ENCODE measurements at regions not wholly inside any gene's neighbourhood (a gene's known extent, or its start where the extent isn't known, plus 50 kb on each side); places are given as distances from the start of the nearest gene placed in this dataset.

DNA sequence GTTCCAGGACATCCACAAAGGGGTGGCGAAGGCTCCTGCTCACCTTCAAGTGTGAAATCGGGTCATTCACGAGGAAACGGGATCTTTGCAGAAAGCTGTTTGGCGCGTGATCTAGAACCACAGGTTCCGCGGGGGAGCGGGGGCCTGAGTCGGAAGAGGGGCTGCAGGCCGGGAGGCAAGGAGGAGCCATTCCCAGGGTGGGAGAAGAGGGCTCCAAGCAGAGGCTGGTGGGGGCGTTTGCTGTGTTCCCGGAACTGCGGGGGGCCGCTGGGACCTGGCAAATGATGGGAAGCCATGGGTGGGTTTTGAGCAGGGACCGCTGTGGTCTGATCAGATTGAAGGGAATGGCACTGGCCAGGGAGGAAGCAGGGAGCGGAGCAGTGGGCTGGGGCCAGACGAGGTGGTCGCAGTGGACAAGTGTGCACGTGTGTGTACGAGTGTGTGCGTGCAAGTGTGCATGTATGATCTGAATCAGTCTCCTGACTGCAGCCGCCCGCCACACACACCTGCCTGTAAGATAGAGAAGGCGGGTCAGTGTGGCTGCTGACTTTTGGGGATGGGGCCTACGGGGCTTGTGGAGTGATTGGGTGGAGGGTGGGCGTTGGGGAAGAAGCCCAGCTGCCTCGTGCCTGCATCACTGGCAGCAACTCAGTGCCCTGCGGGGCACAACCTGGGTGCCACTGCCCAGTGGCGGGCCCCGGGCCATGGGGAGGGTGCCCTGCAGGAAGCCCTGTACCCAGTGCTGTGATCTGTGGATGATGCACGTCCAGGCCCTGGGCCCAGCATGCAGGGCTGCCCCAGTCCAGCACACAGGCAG is 141.9 kb downstream of the KIF26A start:
- H3K27ac ChIP-seq (ENCODE audit: low read depth, low read length, poor library complexity, severe bottlenecking): no peak overlapping the region

DNA sequence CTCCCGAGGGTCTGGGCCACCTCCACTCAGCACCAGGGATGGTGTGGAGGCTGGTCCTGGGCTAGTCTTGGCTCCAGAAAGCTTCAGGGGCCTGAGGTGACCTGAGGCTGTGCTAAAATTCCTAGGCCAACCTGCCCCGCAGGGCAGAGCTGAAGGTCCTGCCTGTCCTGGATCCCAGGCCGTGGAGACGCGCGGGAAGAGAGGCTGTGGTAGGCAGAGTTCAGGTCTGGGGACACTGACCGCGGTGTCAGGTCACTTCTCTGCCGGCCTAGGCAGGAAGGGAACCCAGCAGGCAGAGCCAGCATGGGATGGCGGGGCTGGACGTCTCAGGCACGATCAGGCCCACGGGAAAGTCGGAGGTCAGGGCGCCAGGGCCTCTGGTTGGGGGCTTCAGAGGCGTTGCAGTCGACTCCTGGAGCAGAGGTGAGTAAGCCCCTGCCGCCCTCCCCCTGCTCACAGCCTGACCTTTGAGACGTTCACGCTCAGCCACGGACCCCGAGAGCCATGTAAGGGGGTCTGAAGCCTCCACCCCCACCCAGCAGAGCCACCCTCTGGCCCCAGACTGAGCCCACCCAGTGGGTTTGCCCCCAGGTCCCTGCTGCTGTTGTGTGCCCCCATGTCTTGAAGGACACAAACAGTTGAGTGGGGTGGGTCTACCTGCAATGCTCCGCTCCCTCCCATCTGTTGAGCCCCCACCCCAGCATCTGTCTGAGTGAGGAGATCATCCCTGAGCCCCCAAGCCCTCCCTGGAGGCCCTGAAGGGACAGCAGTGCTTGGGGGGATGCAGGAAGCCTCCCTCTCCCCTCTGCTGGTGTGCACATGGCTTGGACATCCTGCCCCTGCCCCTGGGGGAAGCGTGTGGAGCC is 142.7 kb downstream of the KIF26A start:
- ChIA-PET CTCF (no interaction called here), POLR2A (ENCODE audit: low non-redundant PET) (no interaction called here)
- intact Hi-C loops (cut with micrococcal nuclease; ENCODE audit: unreplicated experiment): no loop called here
- no peaks in the 10 kb centered on the region for H3K9me3 ChIP-seq (ENCODE audit: low read depth, low read length, poor library complexity, severe bottlenecking)
- H3K27me3 ChIP-seq (replicated peaks; ENCODE audit: insufficient read depth, low read depth, low read length, poor library complexity): no peaks in the 10 kb centered on the region
- peaks cover 25% of the 10 kb centered on the region for H3K4me1 ChIP-seq (ENCODE audit: insufficient read depth, low read length, poor library complexity, severe bottlenecking)
- no peak for DNase-seq (ENCODE audit: low spot score)
- BruUV-seq (replicated peaks): no TSS peak
- H3K36me3 ChIP-seq (ENCODE audit: insufficient read depth, low read length, poor library complexity, severe bottlenecking): no peaks in the 10 kb centered on the region
- TF ChIP-seq, protein P1, sequence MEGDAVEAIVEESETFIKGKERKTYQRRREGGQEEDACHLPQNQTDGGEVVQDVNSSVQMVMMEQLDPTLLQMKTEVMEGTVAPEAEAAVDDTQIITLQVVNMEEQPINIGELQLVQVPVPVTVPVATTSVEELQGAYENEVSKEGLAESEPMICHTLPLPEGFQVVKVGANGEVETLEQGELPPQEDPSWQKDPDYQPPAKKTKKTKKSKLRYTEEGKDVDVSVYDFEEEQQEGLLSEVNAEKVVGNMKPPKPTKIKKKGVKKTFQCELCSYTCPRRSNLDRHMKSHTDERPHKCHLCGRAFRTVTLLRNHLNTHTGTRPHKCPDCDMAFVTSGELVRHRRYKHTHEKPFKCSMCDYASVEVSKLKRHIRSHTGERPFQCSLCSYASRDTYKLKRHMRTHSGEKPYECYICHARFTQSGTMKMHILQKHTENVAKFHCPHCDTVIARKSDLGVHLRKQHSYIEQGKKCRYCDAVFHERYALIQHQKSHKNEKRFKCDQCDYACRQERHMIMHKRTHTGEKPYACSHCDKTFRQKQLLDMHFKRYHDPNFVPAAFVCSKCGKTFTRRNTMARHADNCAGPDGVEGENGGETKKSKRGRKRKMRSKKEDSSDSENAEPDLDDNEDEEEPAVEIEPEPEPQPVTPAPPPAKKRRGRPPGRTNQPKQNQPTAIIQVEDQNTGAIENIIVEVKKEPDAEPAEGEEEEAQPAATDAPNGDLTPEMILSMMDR (conservative IDR thresholded peaks at IDR 0.05; ENCODE audit: low read depth, low read length): no peak
- TF ChIP-seq EZH2 (IDR thresholded peaks at IDR 0.05; ENCODE audit: borderline replicate concordance, low read depth, low read length, poor library complexity, severe bottlenecking): no peak
- no peak overlapping the region for H3K27ac ChIP-seq (ENCODE audit: low read depth, low read length, poor library complexity, severe bottlenecking)
- H3K4me3 ChIP-seq (ENCODE audit: low read depth, low read length, poor library complexity, severe bottlenecking): no peak overlapping the region

More for the DNA sequence above, 141.9 kb downstream of the KIF26A start:
- no peak for DNase-seq (ENCODE audit: low spot score)
- no peaks in the 10 kb centered on the region for H3K36me3 ChIP-seq (ENCODE audit: insufficient read depth, low read length, poor library complexity, severe bottlenecking)
- H3K27me3 ChIP-seq (replicated peaks; ENCODE audit: insufficient read depth, low read depth, low read length, poor library complexity): no peaks in the 10 kb centered on the region
- H3K4me3 ChIP-seq (ENCODE audit: low read depth, low read length, poor library complexity, severe bottlenecking): no peak overlapping the region
- H3K9me3 ChIP-seq (ENCODE audit: low read depth, low read length, poor library complexity, severe bottlenecking): no peaks in the 10 kb centered on the region
- TF ChIP-seq EZH2 (IDR thresholded peaks at IDR 0.05; ENCODE audit: borderline replicate concordance, low read depth, low read length, poor library complexity, severe bottlenecking): no peak
- TF ChIP-seq, protein P1 (conservative IDR thresholded peaks at IDR 0.05; ENCODE audit: low read depth, low read length): no peak
- H3K4me1 ChIP-seq (ENCODE audit: insufficient read depth, low read length, poor library complexity, severe bottlenecking): peaks cover 31% of the 10 kb centered on the region
- intact Hi-C loops (cut with micrococcal nuclease; ENCODE audit: unreplicated experiment): no loop called here
- no TSS peak for BruUV-seq (replicated peaks)
- CTCF ChIA-PET: no interaction called here
- POLR2A ChIA-PET (ENCODE audit: low non-redundant PET): no interaction called here

DNA sequence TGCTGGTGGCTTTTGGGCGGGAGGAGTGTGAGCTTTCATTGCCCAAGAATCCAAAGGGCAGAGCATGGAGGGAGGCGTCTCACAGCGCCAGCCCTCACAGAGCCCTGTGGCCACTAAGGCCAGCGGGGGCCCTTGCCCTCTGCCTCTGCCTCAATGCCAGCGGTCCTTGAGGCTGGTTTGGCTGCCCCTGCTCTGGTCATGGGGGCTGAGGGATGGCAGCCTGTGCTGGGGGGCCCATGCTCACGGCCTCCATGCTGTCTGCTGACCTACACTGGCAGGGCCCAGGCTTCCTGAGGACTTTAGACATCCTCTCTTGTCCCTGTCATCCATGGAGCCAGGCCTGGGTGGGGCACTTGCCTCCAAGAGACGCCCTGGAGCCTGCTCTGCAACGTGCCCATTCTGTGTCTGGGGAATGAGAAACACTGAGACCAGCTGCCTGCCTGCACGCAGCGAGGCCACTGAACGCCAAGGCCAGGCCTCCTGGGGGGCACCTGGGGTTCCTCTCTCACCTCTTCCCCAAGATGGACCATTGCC is 143.4 kb downstream of the KIF26A start:
- H3K27me3 ChIP-seq (replicated peaks; ENCODE audit: insufficient read depth, low read depth, low read length, poor library complexity): no peaks in the 10 kb centered on the region
- BruUV-seq (replicated peaks): no TSS peak
- ChIA-PET CTCF (interaction anchor here (0.6 kb wide), 1 partner anchor 145 kb away, joined by 6 read pairs; no protein-coding TSS in a partner anchor), POLR2A (ENCODE audit: low non-redundant PET) (no interaction called here)
- intact Hi-C loops (cut with micrococcal nuclease; ENCODE audit: unreplicated experiment): no loop called here
- H3K4me1 ChIP-seq (ENCODE audit: insufficient read depth, low read length, poor library complexity, severe bottlenecking): peaks cover 25% of the 10 kb centered on the region
- no peaks in the 10 kb centered on the region for H3K9me3 ChIP-seq (ENCODE audit: low read depth, low read length, poor library complexity, severe bottlenecking)
- no peak for DNase-seq (ENCODE audit: low spot score)
- H3K4me3 ChIP-seq (ENCODE audit: low read depth, low read length, poor library complexity, severe bottlenecking): no peak overlapping the region
- no peaks in the 10 kb centered on the region for H3K36me3 ChIP-seq (ENCODE audit: insufficient read depth, low read length, poor library complexity, severe bottlenecking)
- H3K27ac ChIP-seq (ENCODE audit: low read depth, low read length, poor library complexity, severe bottlenecking): no peak overlapping the region
- TF ChIP-seq EZH2 (IDR thresholded peaks at IDR 0.05; ENCODE audit: borderline replicate concordance, low read depth, low read length, poor library complexity, severe bottlenecking): no peak
- TF ChIP-seq, protein P1 (conservative IDR thresholded peaks at IDR 0.05; ENCODE audit: low read depth, low read length): no peak
